ENCODE measurements at regions not wholly inside any gene's neighbourhood (a gene's known extent, or its start where the extent isn't known, plus 50 kb on each side); places are given as distances from the start of the nearest gene placed in this dataset.
A peak's percentile ranks its signal among the peaks of the same experiment; 100 is the strongest.

DNA sequence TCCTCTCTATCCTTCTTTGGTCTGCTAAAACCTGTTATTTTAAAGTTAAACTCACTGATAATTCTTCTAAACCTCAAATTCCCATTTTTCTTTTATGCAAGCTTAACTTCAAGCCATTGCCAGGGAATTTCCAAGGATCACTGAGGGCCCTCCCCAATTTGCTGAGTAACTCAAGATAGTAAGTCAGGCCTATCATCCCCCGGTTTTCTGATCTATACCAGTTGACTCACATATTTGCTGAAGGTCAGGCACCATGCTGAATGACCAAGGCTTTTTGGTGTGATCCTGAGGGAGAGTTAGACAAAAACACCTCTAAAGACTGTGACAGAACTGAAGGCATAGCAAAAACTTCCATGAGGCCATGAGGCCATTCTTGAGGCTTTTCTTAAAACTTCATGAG is 1301.9 kb downstream of the PCDH7 start:
- no peaks in the 10 kb centered on the region for H3K36me3 ChIP-seq (ENCODE audit: control insufficient read depth, insufficient read depth, low read length)
- DNase-seq (ENCODE audit: low read depth) = peak; percentile 47
- H3K4me3 ChIP-seq (ENCODE audit: low read depth, low read length) = no peak overlapping the region
- TF ChIP-seq, protein P1, sequence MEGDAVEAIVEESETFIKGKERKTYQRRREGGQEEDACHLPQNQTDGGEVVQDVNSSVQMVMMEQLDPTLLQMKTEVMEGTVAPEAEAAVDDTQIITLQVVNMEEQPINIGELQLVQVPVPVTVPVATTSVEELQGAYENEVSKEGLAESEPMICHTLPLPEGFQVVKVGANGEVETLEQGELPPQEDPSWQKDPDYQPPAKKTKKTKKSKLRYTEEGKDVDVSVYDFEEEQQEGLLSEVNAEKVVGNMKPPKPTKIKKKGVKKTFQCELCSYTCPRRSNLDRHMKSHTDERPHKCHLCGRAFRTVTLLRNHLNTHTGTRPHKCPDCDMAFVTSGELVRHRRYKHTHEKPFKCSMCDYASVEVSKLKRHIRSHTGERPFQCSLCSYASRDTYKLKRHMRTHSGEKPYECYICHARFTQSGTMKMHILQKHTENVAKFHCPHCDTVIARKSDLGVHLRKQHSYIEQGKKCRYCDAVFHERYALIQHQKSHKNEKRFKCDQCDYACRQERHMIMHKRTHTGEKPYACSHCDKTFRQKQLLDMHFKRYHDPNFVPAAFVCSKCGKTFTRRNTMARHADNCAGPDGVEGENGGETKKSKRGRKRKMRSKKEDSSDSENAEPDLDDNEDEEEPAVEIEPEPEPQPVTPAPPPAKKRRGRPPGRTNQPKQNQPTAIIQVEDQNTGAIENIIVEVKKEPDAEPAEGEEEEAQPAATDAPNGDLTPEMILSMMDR (IDR thresholded peaks at IDR 0.05; ENCODE audit: insufficient read depth, low read length, poor library complexity, severe bottlenecking) = no peak
- H3K27me3 ChIP-seq (ENCODE audit: control insufficient read depth, insufficient read depth, low read length) = no peaks in the 10 kb centered on the region

DNA sequence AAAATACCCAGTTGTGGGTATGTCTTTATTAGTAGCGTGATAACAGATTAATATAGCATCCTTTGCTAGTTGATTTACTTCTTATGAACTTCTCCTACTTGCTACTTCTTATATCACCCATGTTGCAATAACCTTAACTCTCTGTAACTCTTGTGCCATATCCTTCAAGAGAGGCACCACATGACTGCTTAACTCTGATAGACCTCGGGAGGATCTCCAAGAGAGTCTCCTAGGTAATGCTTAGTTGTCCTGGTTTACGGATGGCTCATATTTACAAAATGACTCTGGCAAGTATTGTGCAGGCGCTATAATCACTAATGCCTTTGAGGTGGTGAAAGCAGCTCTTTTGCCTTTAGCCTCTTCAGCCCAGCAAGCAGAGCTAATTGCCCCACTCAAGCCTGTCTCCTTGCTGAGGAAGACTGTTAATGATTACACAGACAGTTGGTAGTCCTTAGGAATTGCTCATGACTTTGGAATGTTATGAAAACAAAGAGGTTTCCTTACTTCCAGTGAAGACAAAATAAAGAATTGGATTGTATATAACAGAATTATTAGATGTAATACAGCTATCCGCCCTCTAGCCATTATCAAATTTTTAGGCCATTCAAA is 1305.8 kb downstream of the PCDH7 start:
- no peaks in the 10 kb centered on the region for H3K36me3 ChIP-seq (ENCODE audit: control insufficient read depth, insufficient read depth, low read length)
- no peak overlapping the region for H3K4me3 ChIP-seq (ENCODE audit: low read depth, low read length)
- peak; percentile 97 for DNase-seq (ENCODE audit: low read depth)
- TF ChIP-seq, protein P1 (IDR thresholded peaks at IDR 0.05; ENCODE audit: insufficient read depth, low read length, poor library complexity, severe bottlenecking) = no peak
- no peaks in the 10 kb centered on the region for H3K27me3 ChIP-seq (ENCODE audit: control insufficient read depth, insufficient read depth, low read length)

DNA sequence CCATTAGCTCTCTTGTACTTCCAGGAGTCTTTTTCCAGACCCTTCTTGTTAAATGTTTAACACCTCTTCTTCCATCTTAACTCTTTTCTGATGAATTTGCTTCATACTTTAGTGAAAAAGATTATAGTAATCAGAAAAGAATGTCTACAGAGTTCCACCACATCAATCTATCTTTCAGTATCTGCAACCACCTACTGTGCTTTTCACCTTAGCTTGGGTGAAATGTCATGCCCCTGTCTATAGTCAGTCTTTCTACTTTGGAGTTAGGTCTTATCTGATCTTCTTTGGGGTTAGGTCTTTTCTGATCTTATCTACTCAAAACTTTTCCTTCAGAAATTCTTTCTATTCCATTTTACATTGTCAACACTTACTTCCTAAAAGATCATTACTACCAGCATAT is 1310.2 kb downstream of the PCDH7 start:
- Histone ChIP-seq H3K36me3 (ENCODE audit: control insufficient read depth, insufficient read depth, low read length) (no peaks in the 10 kb centered on the region), H3K27me3 (ENCODE audit: control insufficient read depth, insufficient read depth, low read length) (no peaks in the 10 kb centered on the region), H3K4me3 (ENCODE audit: low read depth, low read length) (no peak overlapping the region)
- no peak for DNase-seq (ENCODE audit: low read depth)
- TF ChIP-seq, protein P1 (IDR thresholded peaks at IDR 0.05; ENCODE audit: insufficient read depth, low read length, poor library complexity, severe bottlenecking) = no peak

GRCh38 chr4:32031026-32031425 is 1310.9 kb downstream of the PCDH7 start:
- no peak for DNase-seq (ENCODE audit: low read depth)
- TF ChIP-seq, protein P1 (IDR thresholded peaks at IDR 0.05; ENCODE audit: insufficient read depth, low read length, poor library complexity, severe bottlenecking) = no peak
- no peak overlapping the region for H3K4me3 ChIP-seq (ENCODE audit: low read depth, low read length)
- no peaks in the 10 kb centered on the region for H3K27me3 ChIP-seq (ENCODE audit: control insufficient read depth, insufficient read depth, low read length)
- H3K36me3 ChIP-seq (ENCODE audit: control insufficient read depth, insufficient read depth, low read length) = no peaks in the 10 kb centered on the region

DNA sequence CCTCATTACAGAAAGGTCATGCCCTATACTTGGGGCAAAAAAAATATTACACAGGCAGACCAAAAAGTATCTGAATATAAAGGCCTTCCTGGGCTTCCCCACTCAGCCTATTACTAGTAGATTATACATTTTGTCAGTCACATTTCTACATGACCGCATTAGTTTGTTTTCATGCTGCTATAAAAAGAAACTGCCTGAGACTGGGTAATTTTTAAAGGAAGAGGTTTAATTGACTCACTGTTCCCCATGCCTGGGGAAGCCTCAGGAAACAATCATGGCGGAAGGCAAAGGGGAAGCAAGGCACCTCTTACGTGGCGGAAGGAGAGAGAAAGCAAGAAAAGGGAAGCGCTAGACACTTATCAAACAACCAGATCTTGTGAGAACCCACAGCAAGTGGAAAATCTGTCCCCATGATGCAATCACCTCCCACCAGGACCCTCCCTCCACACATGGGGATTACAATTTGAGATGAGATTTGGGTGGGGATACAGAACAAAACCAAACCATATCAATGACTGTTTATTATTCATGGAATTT is 1312.0 kb downstream of the PCDH7 start:
- TF ChIP-seq, protein P1 (IDR thresholded peaks at IDR 0.05; ENCODE audit: insufficient read depth, low read length, poor library complexity, severe bottlenecking) = no peak
- no peak for DNase-seq (ENCODE audit: low read depth)
- Histone ChIP-seq H3K27me3 (ENCODE audit: control insufficient read depth, insufficient read depth, low read length) (no peaks in the 10 kb centered on the region), H3K36me3 (ENCODE audit: control insufficient read depth, insufficient read depth, low read length) (no peaks in the 10 kb centered on the region), H3K4me3 (ENCODE audit: low read depth, low read length) (no peak overlapping the region)

DNA sequence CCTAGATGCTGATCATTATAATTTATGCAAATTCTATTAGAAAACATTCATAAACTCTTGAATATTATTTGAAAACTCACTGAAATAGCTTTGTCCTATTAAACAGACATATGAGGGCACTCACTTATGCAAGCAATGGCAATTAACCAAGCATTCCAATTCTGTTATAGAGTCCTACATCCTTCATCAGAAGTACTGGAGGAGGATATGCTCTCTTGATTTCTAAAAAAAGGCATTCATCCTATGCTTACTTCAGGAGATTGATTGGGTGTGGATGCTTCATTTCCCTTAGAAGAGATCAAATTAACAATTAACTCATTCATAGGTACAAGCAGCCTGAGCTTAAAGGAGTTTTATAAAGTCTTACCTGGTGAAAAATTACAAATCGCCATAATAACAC is 1317.2 kb downstream of the PCDH7 start:
- Histone ChIP-seq H3K4me3 (ENCODE audit: low read depth, low read length) (no peak overlapping the region), H3K36me3 (ENCODE audit: control insufficient read depth, insufficient read depth, low read length) (no peaks in the 10 kb centered on the region), H3K27me3 (ENCODE audit: control insufficient read depth, insufficient read depth, low read length) (no peaks in the 10 kb centered on the region)
- no peak for DNase-seq (ENCODE audit: low read depth)
- TF ChIP-seq, protein P1 (IDR thresholded peaks at IDR 0.05; ENCODE audit: insufficient read depth, low read length, poor library complexity, severe bottlenecking) = no peak

All from kidney epithelial cell (primary cell).